NCI-H345 treated with DMSO at 0.1 percent for 48 hours (cell line): ENCODE measurements at regions not wholly inside any gene's neighbourhood (a gene's known extent, or its start where the extent isn't known, plus 50 kb on each side); places are given as distances from the start of the nearest gene placed in this dataset.

Source experiments
- DNase-seq: peaks from one replicate; lab custom pipeline; 2025; ENCODE audit not compliant: unreplicated experiment; lab: John Stamatoyannopoulos, UW

- DNase-seq = no peak
Observed at GRCh38 chr11:95692526-95693260, 96.9 kb downstream of the FAM76B start.

GRCh38 chr11:95690100-95690499 lies 99.5 kb downstream of the FAM76B start:
- no peak for DNase-seq

- DNase-seq = no peak
Observed at GRCh38 chr11:95688501-95689222, 100.9 kb downstream of the FAM76B start.

- DNase-seq = no peak
Observed at GRCh38 chr11:95688015-95688414, 101.6 kb downstream of the FAM76B start.

GRCh38 chr11:95686265-95686664 lies 103.3 kb downstream of the FAM76B start:
- DNase-seq = no peak

- no peak for DNase-seq
Observed at GRCh38 chr11:95684701-95685100, 104.9 kb downstream of the FAM76B start.

- DNase-seq = no peak
Observed at GRCh38 chr11:95684170-95684569, 105.4 kb downstream of the FAM76B start.

- DNase-seq = no peak
Observed at GRCh38 chr11:95682552-95682951, 107.0 kb downstream of the FAM76B start.

GRCh38 chr11:95680169-95680929 lies 109.2 kb downstream of the FAM76B start:
- DNase-seq = no peak

GRCh38 chr11:95678988-95679387 lies 110.6 kb downstream of the FAM76B start:
- DNase-seq = no peak

GRCh38 chr11:95676308-95676707 lies 113.3 kb downstream of the FAM76B start:
- no peak for DNase-seq

- DNase-seq = no peak
Observed at GRCh38 chr11:95675585-95675984, 114.0 kb downstream of the FAM76B start.

- DNase-seq = no peak
Observed at GRCh38 chr11:95674657-95675358, 114.8 kb downstream of the FAM76B start.

GRCh38 chr11:95671768-95672167 lies 117.8 kb downstream of the FAM76B start:
- no peak for DNase-seq

GRCh38 chr11:95668131-95668530 lies 121.5 kb downstream of the FAM76B start:
- no peak for DNase-seq

- DNase-seq = no peak
Observed at GRCh38 chr11:95661162-95661561, 128.4 kb downstream of the FAM76B start.

GRCh38 chr11:95660038-95660437 lies 129.5 kb downstream of the FAM76B start:
- no peak for DNase-seq

GRCh38 chr11:95659088-95659487 lies 130.5 kb downstream of the FAM76B start:
- no peak for DNase-seq

- DNase-seq = no peak
Observed at GRCh38 chr11:95655536-95655935, 134.0 kb downstream of the FAM76B start.

- no peak for DNase-seq
Observed at GRCh38 chr11:95653680-95654079, 135.9 kb downstream of the FAM76B start.

- no peak for DNase-seq
Observed at GRCh38 chr11:95653099-95653498, 136.5 kb downstream of the FAM76B start.
